GM23338 (cell line): ENCODE measurements at regions not wholly inside any gene's neighbourhood (a gene's known extent, or its start where the extent isn't known, plus 50 kb on each side); places are given as distances from the start of the nearest gene placed in this dataset.
A peak's percentile ranks its signal among the peaks of the same experiment; 100 is the strongest.

ENCODE experiments used
- ATAC-seq: fragments of 200-7000 bp; cut with Tn5 transposase; 3 replicates; pipeline ENCODE4 v1.9.1; 2020
- DNase-seq: peaks from one replicate; pipeline ENCODE4 v3.0.0-alpha.2; 2015; ENCODE audit warnings: low spot score
- H2AFZ ChIP-seq: fragments of 200-600 bp; sonication (generic); 2 replicates; pipeline ENCODE4 v1.8.0; 2016; ENCODE audit warnings: antibody characterized with exemption, mild to moderate bottlenecking, moderate library complexity
- H3F3A ChIP-seq: fragments of 200-600 bp; sonication (generic); replicated peaks from 2 replicates; pipeline ENCODE4 v1.8.0; 2017; ENCODE audit warnings: antibody characterized with exemption, mixed run types, low read depth
- H3K27ac ChIP-seq: fragments of 200-600 bp; sonication (generic); 2 replicates; pipeline ENCODE4 v1.6.1; 2016; ENCODE audit warnings: low read depth
- H3K27me3 ChIP-seq: fragments of 200-600 bp; sonication (generic); 2 replicates; pipeline ENCODE4 v1.8.0; 2016; ENCODE audit warnings: mild to moderate bottlenecking, mixed run types, moderate library complexity; ENCODE audit not compliant: insufficient read depth
- H3K36me3 ChIP-seq: fragments of 200-600 bp; sonication (generic); 2 replicates; pipeline ENCODE4 v1.8.0; 2016; ENCODE audit warnings: mild to moderate bottlenecking; ENCODE audit not compliant: insufficient read depth
- H3K4me1 ChIP-seq: fragments of 200-600 bp; sonication (generic); 2 replicates; pipeline ENCODE4 v1.8.0; 2016; ENCODE audit warnings: mild to moderate bottlenecking, moderate library complexity; ENCODE audit not compliant: insufficient read depth
- H3K4me2 ChIP-seq: fragments of 200-600 bp; sonication (generic); 2 replicates; pipeline ENCODE4 v1.7.1; 2017; ENCODE audit warnings: mixed run types
- H3K4me3 ChIP-seq: fragments of 200-600 bp; sonication (generic); 2 replicates; pipeline ENCODE4 v1.6.1; 2016; ENCODE audit warnings: mixed run types
- H3K79me2 ChIP-seq: fragments of 200-600 bp; sonication (generic); replicated peaks from 2 replicates; pipeline ENCODE4 v1.8.0; 2017; ENCODE audit warnings: mild to moderate bottlenecking; ENCODE audit not compliant: insufficient read depth
- H3K9me2 ChIP-seq: fragments of 200-600 bp; sonication (generic); 2 replicates; pipeline ENCODE4 v1.8.0; 2017; ENCODE audit not compliant: insufficient read depth
- H4K20me1 ChIP-seq: fragments of 200-600 bp; sonication (generic); replicated peaks from 2 replicates; pipeline ENCODE4 v1.8.0; 2017; ENCODE audit warnings: mild to moderate bottlenecking; ENCODE audit not compliant: insufficient read depth
- H3K27ac Mint-ChIP-seq: 2 replicates; pipeline ENCODE4 v1.8.0; 2020; ENCODE audit warnings: inconsistent platforms, mild to moderate bottlenecking, moderate library complexity, mixed read lengths
- H3K27me3 Mint-ChIP-seq: 3 replicates; pipeline ENCODE4 v1.8.0; 2022; ENCODE audit warnings: low read depth, mild to moderate bottlenecking, moderate library complexity, mixed read lengths, inconsistent platforms; ENCODE audit not compliant: insufficient read depth, poor library complexity
- H3K36me3 Mint-ChIP-seq: 3 replicates; pipeline ENCODE4 v1.8.0; 2021; ENCODE audit warnings: low read depth, mild to moderate bottlenecking, inconsistent platforms, moderate library complexity, mixed read lengths
- H3K4me1 Mint-ChIP-seq: 3 replicates; pipeline ENCODE4 v1.8.0; 2020; ENCODE audit warnings: mild to moderate bottlenecking, inconsistent platforms, mixed read lengths
- H3K4me3 Mint-ChIP-seq: 3 replicates; pipeline ENCODE4 v1.8.0; 2021; ENCODE audit warnings: moderate library complexity, mild to moderate bottlenecking, inconsistent platforms, mixed read lengths
- H3K9me3 Mint-ChIP-seq: 3 replicates; pipeline ENCODE4 v1.8.0; 2020; ENCODE audit warnings: moderate library complexity, mild to moderate bottlenecking, inconsistent platforms, mixed read lengths
- CREB1 ChIP-seq: fragments of 250-450 bp; sonication (Bioruptor Pico); IDR thresholded peaks from 2 replicates; pipeline ENCODE4 v1.5.0; 2020; ENCODE audit warnings: low read depth, mild to moderate bottlenecking, moderate library complexity
- CTCF ChIP-seq, 2 experiments: fragments of 200-600 bp in 1 of 2; sonication (generic) in 1 of 2; conservative IDR thresholded peaks; 2 replicates each; pipeline versions ENCODE4 v1.5.1 to v1.6.1; 2016 to 2017; ENCODE audit warnings: antibody characterized with exemption in 2 of 2, low read depth in 2 of 2, mild to moderate bottlenecking in 2 of 2, moderate library complexity in 1 of 2
- ETS1 ChIP-seq: IDR thresholded peaks from 2 replicates; pipeline ENCODE4 v1.6.1; 2016; ENCODE audit warnings: antibody characterized with exemption
- EZH2 ChIP-seq: fragments of 200-600 bp; sonication (generic); IDR thresholded peaks from one replicate; pipeline ENCODE4 v1.8.0; 2017; ENCODE audit warnings: antibody characterized with exemption, mild to moderate bottlenecking, low read depth; ENCODE audit not compliant: unreplicated experiment
- EZH2phosphoT487 ChIP-seq: fragments of 200-600 bp; sonication (generic); IDR thresholded peaks from one replicate; pipeline ENCODE4 v1.8.1; 2018; ENCODE audit warnings: antibody characterized with exemption; ENCODE audit not compliant: unreplicated experiment
- JUNB ChIP-seq: IDR thresholded peaks from one replicate; pipeline ENCODE4 v1.6.1; 2016; ENCODE audit warnings: antibody characterized with exemption; ENCODE audit not compliant: unreplicated experiment
- NANOG ChIP-seq: IDR thresholded peaks from 2 replicates; pipeline ENCODE4 v1.6.1; 2016; ENCODE audit warnings: antibody characterized with exemption, borderline replicate concordance
- POLR2AphosphoS5 ChIP-seq: IDR thresholded peaks from 2 replicates; pipeline ENCODE4 v1.6.1; 2016; ENCODE audit warnings: antibody characterized with exemption, low read depth
- REST ChIP-seq: IDR thresholded peaks from one replicate; pipeline ENCODE4 v1.6.1; 2018; ENCODE audit warnings: antibody characterized with exemption; ENCODE audit not compliant: unreplicated experiment
- STAT1 ChIP-seq: IDR thresholded peaks from one replicate; pipeline ENCODE4 v1.6.1; 2016; ENCODE audit warnings: antibody characterized with exemption; ENCODE audit not compliant: unreplicated experiment
- ZNF114 ChIP-seq: fragments of 250-450 bp; sonication (Bioruptor Pico); IDR thresholded peaks from 2 replicates; pipeline ENCODE4 v1.5.0; 2020; ENCODE audit warnings: mild to moderate bottlenecking, moderate library complexity
- ZNF331 ChIP-seq: fragments of 250-450 bp; sonication (Bioruptor Pico); IDR thresholded peaks from 2 replicates; pipeline ENCODE4 v1.5.0; 2020; ENCODE audit warnings: low read depth, mild to moderate bottlenecking, moderate library complexity
- ZNF462 ChIP-seq: fragments of 250-450 bp; sonication (Bioruptor Pico); IDR thresholded peaks from 2 replicates; pipeline ENCODE4 v1.5.0; 2020; ENCODE audit warnings: mild to moderate bottlenecking, moderate library complexity

GRCh38 chr3:150215616-150216015, 192.5 kb upstream of the TSC22D2 start:
- H3K4me3 Mint-ChIP-seq: no peak overlapping the region
- no peaks in the 10 kb centered on the region for H3K79me2 ChIP-seq
- peaks cover 3% of the 10 kb centered on the region; the same call in 1 of the 2 replicates for H3K9me2 ChIP-seq
- H3K9me3 Mint-ChIP-seq: peaks cover 8% of the 10 kb centered on the region; the same call in 1 of the 3 replicates
- no peaks in the 10 kb centered on the region for H3F3A ChIP-seq
- H4K20me1 ChIP-seq: no peaks in the 10 kb centered on the region
- H3K27ac Mint-ChIP-seq: no peak overlapping the region
- peak overlapping the region; percentile 81; the same call in 1 of the 2 replicates for H2AFZ ChIP-seq
- no peaks in the 10 kb centered on the region for H3K27me3 ChIP-seq
- H3K4me1 ChIP-seq: peaks cover 11% of the 10 kb centered on the region
- peaks cover 20% of the 10 kb centered on the region for H3K4me1 Mint-ChIP-seq
- no peak overlapping the region for H3K4me2 ChIP-seq
- ATAC-seq: no peak
- no peak overlapping the region for H3K27ac ChIP-seq
- H3K36me3 Mint-ChIP-seq: no peaks in the 10 kb centered on the region; the same call in 2 of the 3 replicates
- H3K36me3 ChIP-seq: no peaks in the 10 kb centered on the region
- no peak for DNase-seq
- TF ChIP-seq ZNF462 (CRISPR knock-in tag) (no peak), EZH2 (no peak), REST (no peak), ZNF331 (CRISPR knock-in tag) (no peak), NANOG (no peak), ZNF114 (CRISPR knock-in tag) (no peak), STAT1 (no peak), CREB1 (no peak), CTCF (conservative IDR thresholded peaks at IDR 0.05; ENCODE audit: low read depth in 2 of 2) (no peak), ETS1 (no peak), JUNB (no peak), EZH2phosphoT487 (no peak), POLR2AphosphoS5 (no peak)
- no peak overlapping the region for H3K4me3 ChIP-seq
- no peaks in the 10 kb centered on the region for H3K27me3 Mint-ChIP-seq
